GM18519 (cell line): ENCODE measurements at regions not wholly inside any gene's neighbourhood (a gene's known extent, or its start where the extent isn't known, plus 50 kb on each side); places are given as distances from the start of the nearest gene placed in this dataset.

Experiments
- ATAC-seq: cut with Tn5 transposase; IDR thresholded peaks from one replicate; pipeline ENCODE4 v1.9.1; 2021; ENCODE audit warnings: mild to moderate bottlenecking, moderate library complexity; ENCODE audit not compliant: unreplicated experiment, low FRiP score

- ATAC-seq = no peak
These were observed 71.1 kb upstream of the CTDP1 start for GRCh38 chr18:79608535-79608934.

- ATAC-seq = no peak
These were observed 70.6 kb upstream of the CTDP1 start for GRCh38 chr18:79608999-79609461.

GRCh38 chr18:79609841-79610281, 69.7 kb upstream of the CTDP1 start:
- ATAC-seq = no peak

- no peak for ATAC-seq
These were observed 69.1 kb upstream of the CTDP1 start for GRCh38 chr18:79610461-79611039.

- ATAC-seq = no peak
These were observed 68.4 kb upstream of the CTDP1 start for GRCh38 chr18:79611040-79611681.

GRCh38 chr18:79612291-79613108, 67.1 kb upstream of the CTDP1 start:
- ATAC-seq = no peak

- no peak for ATAC-seq
These were observed 66.2 kb upstream of the CTDP1 start for GRCh38 chr18:79613186-79613931.

GRCh38 chr18:79614211-79614955, 65.2 kb upstream of the CTDP1 start:
- ATAC-seq = no peak

- no peak for ATAC-seq
These were observed 64.5 kb upstream of the CTDP1 start for GRCh38 chr18:79615091-79615490.

- no peak for ATAC-seq
These were observed 64.0 kb upstream of the CTDP1 start for GRCh38 chr18:79615586-79615985.

GRCh38 chr18:79616651-79617510, 62.7 kb upstream of the CTDP1 start:
- ATAC-seq = no peak

GRCh38 chr18:79617511-79618500, 61.8 kb upstream of the CTDP1 start:
- no peak for ATAC-seq

- no peak for ATAC-seq
These were observed 58.9 kb upstream of the CTDP1 start for GRCh38 chr18:79620576-79621165.

GRCh38 chr18:79621501-79621900, 58.1 kb upstream of the CTDP1 start:
- ATAC-seq = no peak

- ATAC-seq = no peak
These were observed 57.6 kb upstream of the CTDP1 start for GRCh38 chr18:79622004-79622403.

- ATAC-seq = peak; percentile 12
These were observed 55.0 kb upstream of the CTDP1 start for GRCh38 chr18:79624356-79625170.
